Peyer's patch (tissue), 4 donors: ENCODE measurements at regions not wholly inside any gene's neighbourhood (a gene's known extent, or its start where the extent isn't known, plus 50 kb on each side); places are given as distances from the start of the nearest gene placed in this dataset.

Source experiments
- DNase-seq, 3 donors: peaks; one replicate each; pipeline ENCODE4 v3.0.0-alpha.2; 2017 to 2019
- H3K27ac ChIP-seq, 4 donors: fragments of 200-600 bp; sonication (generic); one replicate each; pipeline ENCODE4 v1.5.1; 2016 to 2019
- H3K27me3 ChIP-seq, 2 donors: fragments of 200-600 bp; sonication (generic); one replicate each; pipeline ENCODE4 v1.5.1; 2019
- H3K36me3 ChIP-seq, 3 donors: fragments of 200-600 bp; sonication (generic); one replicate each; pipeline ENCODE4 v1.5.1; 2016 to 2019
- H3K4me1 ChIP-seq, 4 donors: fragments of 200-600 bp; sonication (generic); one replicate each; pipeline ENCODE4 v1.5.1; 2016 to 2019
- H3K4me3 ChIP-seq, 4 donors: fragments of 200-600 bp; sonication (generic); 1 replicate in 3 of 4; 2 replicates in 1 of 4; pipeline ENCODE4 v1.5.1; 2016 to 2019; ENCODE audit warnings: mild to moderate bottlenecking in 1 of 4
- H3K9me3 ChIP-seq, 4 donors: fragments of 200-600 bp; sonication (generic); one replicate each; pipeline ENCODE4 v1.5.1; 2016 to 2019; ENCODE audit warnings: mild to moderate bottlenecking in 1 of 4
- CTCF ChIP-seq, 6 experiments: fragments of 450-650 bp in 4 of 6; fragments of 200-600 bp in 2 of 6; sonication (generic) in 1 of 6; IDR thresholded peaks; one replicate each; pipeline ENCODE4 v1.5.1; 2017 to 2019; ENCODE audit warnings: antibody characterized with exemption in 6 of 6, mild to moderate bottlenecking in 3 of 6, moderate library complexity in 1 of 6
- POLR2A ChIP-seq, 2 donors: fragments of 450-650 bp; IDR thresholded peaks; one replicate each; pipeline ENCODE4 v1.5.1; 2017; ENCODE audit warnings: antibody characterized with exemption in 2 of 2, mild to moderate bottlenecking in 2 of 2, moderate library complexity in 2 of 2

- TF ChIP-seq CTCF (IDR thresholded peaks at IDR 0.05) (no peak), POLR2A (IDR thresholded peaks at IDR 0.05) (no peak)
- Histone ChIP-seq H3K9me3 (no peaks in the 10 kb centered on the region), H3K4me3 (no peak overlapping the region), H3K36me3 (no peaks in the 10 kb centered on the region), H3K27ac (no peak overlapping the region), H3K27me3 (no peaks in the 10 kb centered on the region), H3K4me1 (no peaks in the 10 kb centered on the region)
- no peak for DNase-seq
Observed at GRCh38 chr2:185607945-185608344, 130.7 kb upstream of the FSIP2 start.

- Histone ChIP-seq H3K9me3 (no peaks in the 10 kb centered on the region), H3K27me3 (no peaks in the 10 kb centered on the region), H3K27ac (no peak overlapping the region), H3K36me3 (no peaks in the 10 kb centered on the region), H3K4me3 (no peak overlapping the region), H3K4me1 (no peaks in the 10 kb centered on the region)
- DNase-seq = no peak
- TF ChIP-seq POLR2A (IDR thresholded peaks at IDR 0.05) (no peak), CTCF (IDR thresholded peaks at IDR 0.05) (peak in 2 of 6 experiments; percentile 28 to 38)
Observed at GRCh38 chr2:185608799-185609198, 129.8 kb upstream of the FSIP2 start.

- Histone ChIP-seq H3K27me3 (no peaks in the 10 kb centered on the region), H3K4me1 (no peaks in the 10 kb centered on the region), H3K36me3 (no peaks in the 10 kb centered on the region), H3K4me3 (no peak overlapping the region), H3K27ac (no peak overlapping the region), H3K9me3 (no peaks in the 10 kb centered on the region)
- no peak for TF ChIP-seq CTCF (IDR thresholded peaks at IDR 0.05)
- no peak for TF ChIP-seq POLR2A (IDR thresholded peaks at IDR 0.05)
- DNase-seq = no peak
Observed at GRCh38 chr2:185610301-185610700, 128.3 kb upstream of the FSIP2 start.

- TF ChIP-seq CTCF (IDR thresholded peaks at IDR 0.05) = no peak
- no peak for TF ChIP-seq POLR2A (IDR thresholded peaks at IDR 0.05)
- Histone ChIP-seq H3K4me1 (no peaks in the 10 kb centered on the region), H3K9me3 (no peaks in the 10 kb centered on the region), H3K27me3 (no peaks in the 10 kb centered on the region), H3K27ac (no peak overlapping the region), H3K36me3 (no peaks in the 10 kb centered on the region), H3K4me3 (no peak overlapping the region)
- DNase-seq = no peak
Observed at GRCh38 chr2:185618625-185619024, 120.0 kb upstream of the FSIP2 start.

GRCh38 chr2:185625604-185626003 lies 113.0 kb upstream of the FSIP2 start:
- H3K27me3 ChIP-seq = no peaks in the 10 kb centered on the region
- H3K4me1 ChIP-seq = no peaks in the 10 kb centered on the region
- no peak overlapping the region for H3K4me3 ChIP-seq
- H3K27ac ChIP-seq = no peak overlapping the region
- H3K36me3 ChIP-seq = no peaks in the 10 kb centered on the region
- DNase-seq = no peak
- no peaks in the 10 kb centered on the region for H3K9me3 ChIP-seq
- TF ChIP-seq CTCF (IDR thresholded peaks at IDR 0.05) (no peak), POLR2A (IDR thresholded peaks at IDR 0.05) (no peak)

- peak in 2 of 3 donors; percentile 36 to 46 for DNase-seq
- Histone ChIP-seq H3K4me3 (no peak overlapping the region), H3K9me3 (no peaks in the 10 kb centered on the region), H3K27ac (no peak overlapping the region), H3K4me1 (no peaks in the 10 kb centered on the region), H3K27me3 (no peaks in the 10 kb centered on the region), H3K36me3 (no peaks in the 10 kb centered on the region)
- peak in 2 of 6 experiments; percentile 11 to 32 for TF ChIP-seq CTCF (IDR thresholded peaks at IDR 0.05)
- TF ChIP-seq POLR2A (IDR thresholded peaks at IDR 0.05) = no peak
Observed at GRCh38 chr2:185628985-185629384, 109.6 kb upstream of the FSIP2 start.
